HCT116 (cell line): ENCODE measurements at regions not wholly inside any gene's neighbourhood (a gene's known extent, or its start where the extent isn't known, plus 50 kb on each side); places are given as distances from the start of the nearest gene placed in this dataset.

ENCODE experiments used
- ATAC-seq: fragments of 200-7000 bp; cut with Tn5 transposase; 2 replicates; pipeline ENCODE4 v1.9.1; 2020; ENCODE audit warnings: mild to moderate bottlenecking, moderate library complexity
- BruUV-seq: library from RNA; stranded (reverse); fragments of 400-500 nt; replicated peaks from 2 replicates; lab custom pipeline; 2021; lab: Mats Ljungman, UMichigan
- CTCF ChIA-PET: fragments of 300-600 bp; sonication (Branson Sonifier 250); formaldehyde crosslinking; loops from one replicate; lab custom pipeline; 2021; ENCODE audit warnings: antibody characterized with exemption; lab: Charles Lee
- POLR2A ChIA-PET: fragments of 300-600, 350-600 bp; sonication (Branson Sonifier 250); formaldehyde crosslinking; loops from one replicate; lab custom pipeline; 2021; ENCODE audit warnings: antibody characterized with exemption; lab: Charles Lee
- RAD21 ChIA-PET, 2 experiments: fragments of 300-600 bp; sonication (Branson Sonifier 250); formaldehyde crosslinking; loops; one replicate each; lab custom pipeline; 2023; ENCODE audit warnings: low total read pairs in 2 of 2; ENCODE audit not compliant: uncharacterized antibody in 2 of 2, unreplicated experiment in 2 of 2, low non-redundant PET in 1 of 2; lab: Charles Lee
- DNase-seq: peaks from one replicate; pipeline ENCODE4 v3.0.0-alpha.2; 2010; ENCODE audit warnings: low read depth, low spot score
- H2AFZ ChIP-seq: fragments of 200-600 bp; shearing (Covaris generic), sonication (generic); 2 replicates; pipeline ENCODE4 v1.6.1; 2017; ENCODE audit warnings: low read depth, mixed run types, mixed read lengths, antibody characterized with exemption, low read length; ENCODE audit not compliant: poor library complexity, severe bottlenecking
- H3K27ac ChIP-seq: 2 replicates; pipeline ENCODE4 v1.5.1; 2012; ENCODE audit warnings: low read depth, low read length
- H3K27me3 ChIP-seq: fragments of 200-600 bp; sonication (generic); 2 replicates; pipeline ENCODE4 v1.6.1; 2016; ENCODE audit warnings: mixed run types, low read length, mixed read lengths; ENCODE audit not compliant: insufficient read depth
- H3K36me3 ChIP-seq, 2 experiments: fragments of 200-500 bp in 1 of 2; fragments of 200-600 bp in 1 of 2; sonication (Bioruptor generic) in 1 of 2; sonication (generic) in 1 of 2; 2 replicates each; pipeline versions ENCODE4 v1.5.1 to v1.6.1; 2014 to 2016; ENCODE audit warnings: low read length in 2 of 2, inconsistent platforms in 1 of 2, mixed read lengths in 1 of 2, mixed run types in 1 of 2; ENCODE audit not compliant: insufficient read depth in 2 of 2, control insufficient read depth in 1 of 2
- H3K4me1 ChIP-seq, 2 experiments: fragments of 200-600 bp in 1 of 2; sonication (generic) in 1 of 2; 2 replicates each; pipeline versions ENCODE4 v1.5.1 to v1.6.1; 2012 to 2017; ENCODE audit warnings: low read length in 2 of 2, inconsistent platforms in 1 of 2, mild to moderate bottlenecking in 1 of 2, mixed read lengths in 1 of 2, mixed run types in 1 of 2, moderate library complexity in 1 of 2; ENCODE audit not compliant: insufficient read depth in 2 of 2, control insufficient read depth in 1 of 2
- H3K4me2 ChIP-seq: fragments of 200-600 bp; sonication (generic); 2 replicates; pipeline ENCODE4 v1.6.1; 2017; ENCODE audit warnings: mixed run types, low read length, mixed read lengths
- H3K4me3 ChIP-seq, 2 experiments: fragments of 200-600 bp in 1 of 2; sonication (generic) in 1 of 2; replicated peaks in 1 of 2; 2 replicates each; pipeline ENCODE4 v1.5.1; 2011 to 2016; ENCODE audit warnings: low read length in 2 of 2, control low read depth in 1 of 2, low read depth in 1 of 2, mild to moderate bottlenecking in 1 of 2, mixed read lengths in 1 of 2, mixed run types in 1 of 2
- H3K79me2 ChIP-seq: fragments of 200-600 bp; sonication (generic); 2 replicates; pipeline ENCODE4 v1.6.1; 2017; ENCODE audit warnings: mild to moderate bottlenecking, mixed run types, low read length, moderate library complexity, mixed read lengths; ENCODE audit not compliant: insufficient read depth
- H3K9ac ChIP-seq: fragments of 200-600 bp; sonication (generic); 2 replicates; pipeline ENCODE4 v1.6.1; 2016; ENCODE audit warnings: low read length, mixed read lengths
- H3K9me2 ChIP-seq: fragments of 200-600 bp; sonication (generic), shearing (Covaris generic); 2 replicates; pipeline ENCODE4 v1.6.1; 2017; ENCODE audit warnings: mixed run types, mild to moderate bottlenecking, moderate library complexity; ENCODE audit not compliant: insufficient read depth
- H3K9me3 ChIP-seq, 2 experiments: fragments of 200-500 bp in 1 of 2; fragments of 200-600 bp in 1 of 2; sonication (Bioruptor generic) in 1 of 2; sonication (generic) in 1 of 2; 2 replicates each; pipeline ENCODE4 v1.6.1; 2014 to 2017; ENCODE audit warnings: low read length in 2 of 2, mixed read lengths in 2 of 2, inconsistent platforms in 1 of 2, low read depth in 1 of 2, mild to moderate bottlenecking in 1 of 2, mixed run types in 1 of 2, moderate library complexity in 1 of 2; ENCODE audit not compliant: control insufficient read depth in 1 of 2, insufficient read depth in 1 of 2
- H4K20me1 ChIP-seq: fragments of 200-600 bp; sonication (generic), shearing (Covaris generic); 2 replicates; pipeline ENCODE4 v1.6.1; 2017; ENCODE audit warnings: mixed run types, mild to moderate bottlenecking, moderate library complexity; ENCODE audit not compliant: insufficient read depth
- CBX3 ChIP-seq: IDR thresholded peaks from 2 replicates; pipeline ENCODE4 v1.6.1; 2012; ENCODE audit warnings: low read depth
- EGR1 ChIP-seq: IDR thresholded peaks from 2 replicates; pipeline ENCODE4 v1.6.1; 2012; ENCODE audit warnings: low read depth
- ELF1 ChIP-seq: IDR thresholded peaks from 2 replicates; pipeline ENCODE4 v1.6.1; 2012; ENCODE audit warnings: low read depth, borderline replicate concordance
- EZH2 ChIP-seq: fragments of 200-600 bp; sonication (generic); IDR thresholded peaks from 2 replicates; pipeline ENCODE4 v1.6.1; 2017; ENCODE audit warnings: antibody characterized with exemption, mixed run types
- FOSL1 ChIP-seq: IDR thresholded peaks from 2 replicates; pipeline ENCODE4 v1.6.1; 2012; ENCODE audit warnings: low read depth
- JUND ChIP-seq: IDR thresholded peaks from 2 replicates; pipeline ENCODE4 v1.6.1; 2012
- POLR2A ChIP-seq: IDR thresholded peaks from 2 replicates; pipeline ENCODE4 v1.7.0; 2011; ENCODE audit warnings: borderline replicate concordance; ENCODE audit not compliant: insufficient read depth, insufficient read length; ENCODE audit errors: extremely low read depth
- POLR2AphosphoS5 ChIP-seq: IDR thresholded peaks from 2 replicates; pipeline ENCODE4 v1.6.1; 2011; ENCODE audit warnings: mild to moderate bottlenecking, low read depth, low read length, moderate library complexity
- RAD21 ChIP-seq: IDR thresholded peaks from 2 replicates; pipeline ENCODE4 v1.6.1; 2012; ENCODE audit warnings: low read depth, mild to moderate bottlenecking
- SIN3A ChIP-seq: IDR thresholded peaks from 2 replicates; pipeline ENCODE4 v1.6.1; 2012; ENCODE audit warnings: low read depth
- SP1 ChIP-seq: IDR thresholded peaks from 2 replicates; pipeline ENCODE4 v1.6.1; 2012; ENCODE audit warnings: low read depth
- TCF7L2 ChIP-seq: IDR thresholded peaks from 2 replicates; pipeline ENCODE4 v1.7.0; 2011; ENCODE audit warnings: borderline replicate concordance, inconsistent platforms; ENCODE audit not compliant: insufficient read depth, insufficient read length; ENCODE audit errors: extremely low read depth
- YY1 ChIP-seq: IDR thresholded peaks from 2 replicates; pipeline ENCODE4 v1.6.1; 2011; ENCODE audit warnings: low read length, low read depth, moderate library complexity, mild to moderate bottlenecking; ENCODE audit not compliant: insufficient replicate concordance; ENCODE audit errors: extremely low read depth
- ZFX ChIP-seq: fragments of 450-650 bp; IDR thresholded peaks from 2 replicates; pipeline ENCODE4 v1.6.1; 2017
- ZNF274 ChIP-seq: fragments of 200-500 bp; sonication (Bioruptor generic); IDR thresholded peaks from 2 replicates; pipeline ENCODE4 v1.6.1; 2014; ENCODE audit warnings: mild to moderate bottlenecking, low read depth, low read length, inconsistent platforms
- intact Hi-C: fragments of 100-400 bp; cut with micrococcal nuclease; formaldehyde crosslinking; loops from 2 replicates; pipeline ENCODE4 v1.10.0; 2022
- TF ChIP-seq, protein P1 (sequence below): IDR thresholded peaks from 2 replicates; pipeline ENCODE4 v1.6.1; 2012; ENCODE audit warnings: low read depth
- TF ChIP-seq, protein P2 (sequence below): IDR thresholded peaks from 2 replicates; pipeline ENCODE4 v1.6.1; 2012
- TF ChIP-seq, protein P3 (sequence below): IDR thresholded peaks from 2 replicates; pipeline ENCODE4 v1.6.1; 2011; ENCODE audit warnings: mild to moderate bottlenecking, low read length, moderate library complexity; ENCODE audit not compliant: insufficient replicate concordance; ENCODE audit errors: extremely low read depth

DNA sequence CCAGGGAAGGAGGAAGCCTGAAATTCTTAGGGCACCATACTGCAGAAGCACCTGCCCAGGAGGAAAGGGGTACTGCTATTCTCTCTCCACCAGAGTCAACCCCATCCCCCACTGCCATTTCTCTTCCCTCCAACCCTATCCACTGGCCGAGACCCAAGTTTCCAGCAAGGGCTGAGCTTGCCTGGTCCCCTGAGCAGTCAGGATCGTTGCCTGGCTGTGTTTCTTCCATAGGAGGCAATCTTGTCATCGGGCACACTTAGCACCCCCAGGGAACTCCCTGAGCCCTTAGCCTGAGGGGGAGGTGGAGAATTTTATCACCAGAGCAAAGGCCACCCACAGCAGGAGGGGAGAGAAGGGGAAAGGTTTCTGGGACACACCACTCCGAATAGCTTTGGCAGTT, 115.8 kb upstream of the NECTIN1 start:
- H3K79me2 ChIP-seq = no peaks in the 10 kb centered on the region
- no peak for TF ChIP-seq SIN3A
- TF ChIP-seq, protein P1, sequence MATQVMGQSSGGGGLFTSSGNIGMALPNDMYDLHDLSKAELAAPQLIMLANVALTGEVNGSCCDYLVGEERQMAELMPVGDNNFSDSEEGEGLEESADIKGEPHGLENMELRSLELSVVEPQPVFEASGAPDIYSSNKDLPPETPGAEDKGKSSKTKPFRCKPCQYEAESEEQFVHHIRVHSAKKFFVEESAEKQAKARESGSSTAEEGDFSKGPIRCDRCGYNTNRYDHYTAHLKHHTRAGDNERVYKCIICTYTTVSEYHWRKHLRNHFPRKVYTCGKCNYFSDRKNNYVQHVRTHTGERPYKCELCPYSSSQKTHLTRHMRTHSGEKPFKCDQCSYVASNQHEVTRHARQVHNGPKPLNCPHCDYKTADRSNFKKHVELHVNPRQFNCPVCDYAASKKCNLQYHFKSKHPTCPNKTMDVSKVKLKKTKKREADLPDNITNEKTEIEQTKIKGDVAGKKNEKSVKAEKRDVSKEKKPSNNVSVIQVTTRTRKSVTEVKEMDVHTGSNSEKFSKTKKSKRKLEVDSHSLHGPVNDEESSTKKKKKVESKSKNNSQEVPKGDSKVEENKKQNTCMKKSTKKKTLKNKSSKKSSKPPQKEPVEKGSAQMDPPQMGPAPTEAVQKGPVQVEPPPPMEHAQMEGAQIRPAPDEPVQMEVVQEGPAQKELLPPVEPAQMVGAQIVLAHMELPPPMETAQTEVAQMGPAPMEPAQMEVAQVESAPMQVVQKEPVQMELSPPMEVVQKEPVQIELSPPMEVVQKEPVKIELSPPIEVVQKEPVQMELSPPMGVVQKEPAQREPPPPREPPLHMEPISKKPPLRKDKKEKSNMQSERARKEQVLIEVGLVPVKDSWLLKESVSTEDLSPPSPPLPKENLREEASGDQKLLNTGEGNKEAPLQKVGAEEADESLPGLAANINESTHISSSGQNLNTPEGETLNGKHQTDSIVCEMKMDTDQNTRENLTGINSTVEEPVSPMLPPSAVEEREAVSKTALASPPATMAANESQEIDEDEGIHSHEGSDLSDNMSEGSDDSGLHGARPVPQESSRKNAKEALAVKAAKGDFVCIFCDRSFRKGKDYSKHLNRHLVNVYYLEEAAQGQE = no peak
- TF ChIP-seq TCF7L2 = no peak
- TF ChIP-seq POLR2AphosphoS5 = no peak
- TF ChIP-seq RAD21 = no peak
- TF ChIP-seq POLR2A = no peak
- TF ChIP-seq CBX3 = no peak
- TF ChIP-seq ZNF274 = no peak
- TF ChIP-seq ELF1 = no peak
- TF ChIP-seq EZH2 = no peak
- TF ChIP-seq EGR1 = no peak
- TF ChIP-seq FOSL1 = no peak
- TF ChIP-seq YY1 = no peak
- no peak for TF ChIP-seq JUND
- TF ChIP-seq, protein P2, sequence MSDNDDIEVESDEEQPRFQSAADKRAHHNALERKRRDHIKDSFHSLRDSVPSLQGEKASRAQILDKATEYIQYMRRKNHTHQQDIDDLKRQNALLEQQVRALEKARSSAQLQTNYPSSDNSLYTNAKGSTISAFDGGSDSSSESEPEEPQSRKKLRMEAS = no peak
- TF ChIP-seq, protein P3, sequence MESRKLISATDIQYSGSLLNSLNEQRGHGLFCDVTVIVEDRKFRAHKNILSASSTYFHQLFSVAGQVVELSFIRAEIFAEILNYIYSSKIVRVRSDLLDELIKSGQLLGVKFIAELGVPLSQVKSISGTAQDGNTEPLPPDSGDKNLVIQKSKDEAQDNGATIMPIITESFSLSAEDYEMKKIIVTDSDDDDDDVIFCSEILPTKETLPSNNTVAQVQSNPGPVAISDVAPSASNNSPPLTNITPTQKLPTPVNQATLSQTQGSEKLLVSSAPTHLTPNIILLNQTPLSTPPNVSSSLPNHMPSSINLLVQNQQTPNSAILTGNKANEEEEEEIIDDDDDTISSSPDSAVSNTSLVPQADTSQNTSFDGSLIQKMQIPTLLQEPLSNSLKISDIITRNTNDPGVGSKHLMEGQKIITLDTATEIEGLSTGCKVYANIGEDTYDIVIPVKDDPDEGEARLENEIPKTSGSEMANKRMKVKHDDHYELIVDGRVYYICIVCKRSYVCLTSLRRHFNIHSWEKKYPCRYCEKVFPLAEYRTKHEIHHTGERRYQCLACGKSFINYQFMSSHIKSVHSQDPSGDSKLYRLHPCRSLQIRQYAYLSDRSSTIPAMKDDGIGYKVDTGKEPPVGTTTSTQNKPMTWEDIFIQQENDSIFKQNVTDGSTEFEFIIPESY = no peak
- no peak for TF ChIP-seq ZFX
- no peak for TF ChIP-seq SP1
- POLR2A ChIA-PET = no interaction called here
- ATAC-seq (no peak), DNase-seq (no peak)
- no peak overlapping the region for H3K4me2 ChIP-seq
- H3K9ac ChIP-seq = no peak overlapping the region
- no peaks in the 10 kb centered on the region for H3K36me3 ChIP-seq
- no peak overlapping the region for H3K27ac ChIP-seq
- intact Hi-C loops = no loop called here
- no peaks in the 10 kb centered on the region for H3K9me2 ChIP-seq
- H4K20me1 ChIP-seq = no peaks in the 10 kb centered on the region
- RAD21 ChIA-PET = no interaction called here
- H3K4me3 ChIP-seq = no peak overlapping the region
- CTCF ChIA-PET = no interaction called here
- no peaks in the 10 kb centered on the region for H3K4me1 ChIP-seq
- peaks cover 18% of the 10 kb centered on the region; the same call in 1 of the 2 replicates for H3K27me3 ChIP-seq
- H3K9me3 ChIP-seq = peaks cover 0 to 5% of the 10 kb centered on the region in 2 experiments; a peak in 1 of 4 replicates
- BruUV-seq = no TSS peak
- no peak overlapping the region for H2AFZ ChIP-seq
